GM12878 (cell line): ENCODE measurements at regions not wholly inside any gene's neighbourhood (a gene's known extent, or its start where the extent isn't known, plus 50 kb on each side); places are given as distances from the start of the nearest gene placed in this dataset.

Experiments used
- ATAC-seq: fragments of 200-7000 bp; cut with Tn5 transposase; 3 replicates; pipeline ENCODE4 v1.9.1; 2020; ENCODE audit warnings: mild to moderate bottlenecking, moderate library complexity
- BruUV-seq: library from RNA; stranded (reverse); fragments of 400-500 nt; replicated peaks from 2 replicates; lab custom pipeline; 2021; lab: Mats Ljungman, UMichigan
- CTCF ChIA-PET: fragments of 300-600 bp; sonication (Branson Sonifier 250); formaldehyde crosslinking; extraction: SDS; loops from one replicate; lab custom pipeline; 2021; ENCODE audit warnings: inconsistent platforms; lab: Yijun Ruan, JAX
- POLR2A ChIA-PET: fragments of 350-600 bp; formaldehyde crosslinking; extraction: SDS; loops from one replicate; lab custom pipeline; 2021; ENCODE audit warnings: inconsistent platforms; lab: Charles Lee
- RAD21 ChIA-PET: fragments of 300-600 bp; sonication (Branson Sonifier 250); formaldehyde crosslinking; loops from one replicate; lab custom pipeline; 2023; ENCODE audit warnings: antibody characterized with exemption; ENCODE audit not compliant: unreplicated experiment; lab: Charles Lee
- SMC1A ChIA-PET: fragments of 300-600 bp; sonication (Branson Sonifier 250); formaldehyde crosslinking; loops from one replicate; lab custom pipeline; 2023; ENCODE audit not compliant: unreplicated experiment, uncharacterized antibody; lab: Charles Lee
- DNase-seq: peaks from one replicate; pipeline ENCODE4 v3.0.0-alpha.2; 2011; ENCODE audit warnings: low read depth, low spot score
- FAIRE-seq: peaks from 3 replicates; lab custom pipeline; 2011; peaks lifted over from hg19 to GRCh38; lab: Jason Lieb, UNC
- H2AFZ ChIP-seq: 2 replicates; pipeline ENCODE4 v1.6.0; 2011; ENCODE audit warnings: low read depth, low read length, control low read depth; ENCODE audit not compliant: control insufficient read depth
- H3K27ac ChIP-seq: 2 replicates; pipeline ENCODE4 v1.5.1; 2011; ENCODE audit warnings: control low read depth; ENCODE audit not compliant: control insufficient read depth, insufficient read depth
- H3K27me3 ChIP-seq, 2 experiments: replicated peaks in 1 of 2; 2 replicates each; pipeline versions ENCODE4 v1.6.0 to v1.6.1; 2011; ENCODE audit warnings: low read length in 1 of 2; ENCODE audit not compliant: control insufficient read depth in 2 of 2, insufficient read depth in 2 of 2
- H3K36me3 ChIP-seq, 2 experiments: 2 replicates each; pipeline ENCODE4 v1.5.1; 2011; ENCODE audit warnings: low read length in 1 of 2; ENCODE audit not compliant: control insufficient read depth in 2 of 2, insufficient read depth in 2 of 2
- H3K4me1 ChIP-seq: 2 replicates; pipeline ENCODE4 v1.6.1; 2011; ENCODE audit warnings: mild to moderate bottlenecking, low read length, moderate library complexity, mixed read lengths; ENCODE audit not compliant: control insufficient read depth, insufficient read depth
- H3K4me2 ChIP-seq: 2 replicates; pipeline ENCODE4 v1.6.0; 2011; ENCODE audit warnings: control low read depth; ENCODE audit not compliant: control insufficient read depth, insufficient read depth
- H3K4me3 ChIP-seq: fragments of 200-600 bp; sonication (generic); 2 replicates; pipeline ENCODE4 v1.5.1; 2016
- H3K79me2 ChIP-seq: 2 replicates; pipeline ENCODE4 v1.6.0; 2011; ENCODE audit warnings: low read length; ENCODE audit not compliant: control insufficient read depth, insufficient read depth
- H3K9ac ChIP-seq: 2 replicates; pipeline ENCODE4 v1.8.0; 2011; ENCODE audit warnings: low read length, control low read depth, mixed read lengths; ENCODE audit not compliant: control insufficient read depth, insufficient read depth
- H3K9me3 ChIP-seq: replicated peaks from 3 replicates; pipeline ENCODE4 v1.5.1; 2011; ENCODE audit warnings: mild to moderate bottlenecking, low read length; ENCODE audit not compliant: control insufficient read depth, insufficient read depth
- H4K20me1 ChIP-seq: 2 replicates; pipeline ENCODE4 v1.6.0; 2011; ENCODE audit not compliant: control insufficient read depth, insufficient read depth
- ATF7 ChIP-seq: fragments of 450-650 bp; IDR thresholded peaks from 2 replicates; pipeline ENCODE4 v1.6.1; 2016; ENCODE audit warnings: low read depth, mild to moderate bottlenecking
- E2F4 ChIP-seq: IDR thresholded peaks from 2 replicates; pipeline ENCODE4 v1.6.1; 2012; ENCODE audit warnings: low read depth, low read length, improper control_type of control experiment
- EP300 ChIP-seq, 2 experiments: fragments of 150-350 bp in 1 of 2; IDR thresholded peaks; 2 replicates each; pipeline ENCODE4 v1.6.1; 2011 to 2012; ENCODE audit warnings: low read depth in 2 of 2, low read length in 2 of 2, borderline replicate concordance in 1 of 2, improper control_type of control experiment in 1 of 2, inconsistent platforms in 1 of 2; ENCODE audit not compliant: control insufficient read depth in 1 of 2
- HDGF ChIP-seq: fragments of 450-650 bp; IDR thresholded peaks from 2 replicates; pipeline ENCODE4 v1.6.1; 2016; ENCODE audit warnings: antibody characterized with exemption
- IKZF1 ChIP-seq: fragments of 450-650 bp; conservative IDR thresholded peaks from 2 replicates; pipeline ENCODE4 v1.6.1; 2017; ENCODE audit warnings: antibody characterized with exemption, mild to moderate bottlenecking
- KAT2A ChIP-seq: conservative IDR thresholded peaks from 2 replicates; pipeline ENCODE4 v1.6.1; 2011; ENCODE audit warnings: low read depth, low read length; ENCODE audit not compliant: control insufficient read depth
- MEF2B ChIP-seq: fragments of 450-650 bp; IDR thresholded peaks from 2 replicates; pipeline ENCODE4 v1.6.1; 2018; ENCODE audit warnings: mild to moderate bottlenecking, moderate library complexity; ENCODE audit not compliant: partially characterized antibody, poor library complexity, severe bottlenecking
- NR2C1 ChIP-seq: fragments of 450-650 bp; IDR thresholded peaks from 2 replicates; pipeline ENCODE4 v1.6.1; 2017; ENCODE audit warnings: antibody characterized with exemption, mild to moderate bottlenecking, moderate library complexity
- RELA ChIP-seq: fragments of 450-650 bp; IDR thresholded peaks from 2 replicates; pipeline ENCODE4 v1.8.0; 2014; ENCODE audit warnings: borderline replicate concordance; ENCODE audit not compliant: partially characterized antibody
- SMAD1 ChIP-seq: fragments of 450-650 bp; IDR thresholded peaks from 2 replicates; pipeline ENCODE4 v1.6.1; 2018; ENCODE audit warnings: mild to moderate bottlenecking, low read depth; ENCODE audit not compliant: partially characterized antibody
- SMAD5 ChIP-seq: IDR thresholded peaks from 2 replicates; pipeline ENCODE4 v1.6.1; 2016; ENCODE audit warnings: antibody characterized with exemption, low read depth
- SUPT20H ChIP-seq: IDR thresholded peaks from 2 replicates; pipeline ENCODE4 v1.6.1; 2011; ENCODE audit warnings: low read depth, mild to moderate bottlenecking, low read length, moderate library complexity, borderline replicate concordance; ENCODE audit not compliant: control insufficient read depth
- ZBTB11 ChIP-seq: fragments of 450-650 bp; formaldehyde crosslinking; IDR thresholded peaks from 2 replicates; pipeline ENCODE4 v1.5.0; 2022; ENCODE audit warnings: mild to moderate bottlenecking, missing genetic modification characterization
- ZNF207 ChIP-seq: fragments of 450-650 bp; IDR thresholded peaks from 2 replicates; pipeline ENCODE4 v1.6.1; 2014; ENCODE audit warnings: antibody characterized with exemption, mild to moderate bottlenecking, borderline replicate concordance
- ZNF622 ChIP-seq: fragments of 450-650 bp; IDR thresholded peaks from 2 replicates; pipeline ENCODE4 v1.6.1; 2017; ENCODE audit warnings: mild to moderate bottlenecking, inconsistent platforms
- WGBS: methylation state at CpG from one replicate; pipeline ENCODE4 v1.1.6; 2016; ENCODE audit warnings: low lambda C conversion rate; ENCODE audit not compliant: insufficient replicate concordance, insufficient coverage; ENCODE audit errors: missing lambda C conversion rate; 5-methylcytosine and 5-hydroxymethylcytosine counted together
- in situ Hi-C: fragments of 300-500 bp; cut with MboI; formaldehyde crosslinking; loops from 9 replicates; pipeline ENCODE4 v1.14.3; 2018; ENCODE audit warnings: mixed read lengths
- intact Hi-C: fragments of 100-400 bp; cut with micrococcal nuclease; formaldehyde crosslinking; loops from one replicate; pipeline ENCODE4 v1.14.2; 2022; ENCODE audit not compliant: unreplicated experiment

GRCh38 chr9:86836797-86837196 is 110.5 kb downstream of the GAS1 start:
- Histone ChIP-seq H3K27me3 (no peaks in the 10 kb centered on the region), H3K4me1 (no peaks in the 10 kb centered on the region), H3K79me2 (no peaks in the 10 kb centered on the region), H3K9ac (no peak overlapping the region), H3K4me3 (no peak overlapping the region), H3K4me2 (no peak overlapping the region), H2AFZ (peak overlapping the region; percentile 10; the same call in 1 of the 2 replicates), H3K27ac (no peak overlapping the region), H3K36me3 (no peaks in the 10 kb centered on the region), H3K9me3 (no peaks in the 10 kb centered on the region), H4K20me1 (no peaks in the 10 kb centered on the region)
- POLR2A ChIA-PET, result no interaction called here
- ATAC-seq (peak; percentile 95), DNase-seq (peak; percentile 28), FAIRE-seq (no peak)
- SMC1A ChIA-PET, result no interaction called here
- in situ Hi-C loops, result no loop called here
- RAD21 ChIA-PET, result interaction anchor here (0.8 kb wide), 1 partner anchor 32 kb away, joined by 3 read pairs; no protein-coding TSS in a partner anchor
- TF ChIP-seq RELA (peak; percentile 18), SUPT20H (no peak), EP300 (IDR thresholded peaks at IDR 0.05; ENCODE audit: borderline replicate concordance in 1 of 2, control insufficient read depth in 1 of 2, low read depth in 2 of 2, low read length in 2 of 2) (peak in 1 of 2 experiments; percentile 16; a peak in 1 of 4 replicates), ZNF622 (no peak), IKZF1 (0 out of 2 replicates have a peak, but pooled peaks have one; percentile 13), MEF2B (peak; percentile 91)
- BruUV-seq, result no TSS peak
- intact Hi-C loops, result no loop called here
- 2% methylated on average over 5 of the region's 5 CpGs for WGBS
- CTCF ChIA-PET, result no interaction called here

GRCh38 chr9:86836266-86836665 is 111.0 kb downstream of the GAS1 start:
- Histone ChIP-seq H4K20me1 (no peaks in the 10 kb centered on the region), H3K9me3 (no peaks in the 10 kb centered on the region), H2AFZ (no peak overlapping the region), H3K36me3 (no peaks in the 10 kb centered on the region), H3K79me2 (no peaks in the 10 kb centered on the region), H3K27me3 (no peaks in the 10 kb centered on the region), H3K4me1 (no peaks in the 10 kb centered on the region), H3K4me2 (no peak overlapping the region), H3K9ac (no peak overlapping the region), H3K27ac (no peak overlapping the region), H3K4me3 (no peak overlapping the region)
- SMC1A ChIA-PET, result no interaction called here
- BruUV-seq, result no TSS peak
- POLR2A ChIA-PET, result no interaction called here
- RAD21 ChIA-PET, result interaction anchor here (0.8 kb wide), 1 partner anchor 32 kb away, joined by 3 read pairs; no protein-coding TSS in a partner anchor
- CTCF ChIA-PET, result no interaction called here
- 100% methylated on average over 1 of the region's 1 CpG for WGBS
- intact Hi-C loops, result no loop called here
- no peak for DNase-seq
- FAIRE-seq, result no peak
- ATAC-seq, result no peak
- in situ Hi-C loops, result no loop called here
- TF ChIP-seq NR2C1 (no peak), SMAD5 (no peak), ZNF207 (no peak), ZBTB11 (CRISPR knock-in tag) (no peak), ATF7 (no peak), KAT2A (no peak), E2F4 (no peak), HDGF (no peak), SMAD1 (no peak)
